MM.1S (cell line): ENCODE measurements at regions not wholly inside any gene's neighbourhood (a gene's known extent, or its start where the extent isn't known, plus 50 kb on each side); places are given as distances from the start of the nearest gene placed in this dataset.
"Not testable (repeated sequence)": the region's sequence is repeated elsewhere in the genome, so short reads cannot be mapped to it uniquely, and the experiment has no call there.

Experiments used
- EZH2 ChIP-seq: fragments of 300-600 bp; sonication (generic); optimal IDR thresholded peaks from 2 replicates; pipeline ENCODE3; 2017; ENCODE audit warnings: low read depth, mild to moderate bottlenecking, antibody characterized with exemption, low read length, mixed read lengths
- EZH2phosphoT487 ChIP-seq: fragments of 300-600 bp; sonication (generic); IDR thresholded peaks from 2 replicates; pipeline ENCODE4 v1.6.1; 2018; ENCODE audit warnings: antibody characterized with exemption, low read length
- TF ChIP-seq, protein P1 (sequence below): fragments of 300-600 bp; sonication (generic); IDR thresholded peaks from 2 replicates; pipeline ENCODE4 v1.5.1; 2016; ENCODE audit warnings: antibody characterized with exemption, low read length, mixed read lengths

DNA sequence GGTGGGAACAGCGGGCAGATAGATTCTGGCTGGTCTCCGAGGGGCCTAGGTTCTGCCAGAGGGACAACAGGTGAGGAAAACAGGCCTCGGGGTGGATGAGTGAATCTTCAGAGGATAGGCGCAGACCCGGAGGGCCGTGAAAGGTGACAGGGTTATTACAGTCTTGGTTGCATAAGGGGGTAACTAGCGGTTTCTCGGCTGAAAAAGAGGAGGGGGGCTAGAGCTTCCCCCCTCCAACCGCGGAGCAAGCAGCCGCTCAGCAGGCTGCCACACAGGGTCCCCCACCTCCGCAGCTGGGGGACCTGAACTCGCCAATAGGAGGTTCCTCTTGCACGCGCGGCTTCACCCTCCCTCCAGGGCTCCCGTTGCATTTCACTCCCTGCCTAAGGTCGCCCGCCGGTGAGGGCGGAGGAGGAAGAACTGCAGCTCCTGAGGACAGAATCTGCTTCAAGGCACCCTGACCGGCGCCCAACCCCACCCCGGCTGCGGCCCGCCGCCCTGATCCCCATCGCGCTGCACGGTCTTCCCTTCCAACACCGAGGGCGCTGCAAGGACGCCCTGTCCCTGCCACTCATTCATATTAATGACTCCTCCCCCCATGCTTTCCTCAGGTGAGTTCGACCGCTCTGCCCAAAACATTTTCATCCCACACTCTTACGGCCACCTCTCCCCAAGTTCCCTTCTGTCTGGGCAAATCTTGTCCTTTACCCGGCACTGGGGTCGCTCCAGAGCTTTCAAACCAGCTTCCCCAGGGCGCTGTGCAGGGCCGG, 174.3 kb downstream of the SPATA31A6 start:
- not testable (repeated sequence) for TF ChIP-seq EZH2, EZH2phosphoT487
- TF ChIP-seq, protein P1, sequence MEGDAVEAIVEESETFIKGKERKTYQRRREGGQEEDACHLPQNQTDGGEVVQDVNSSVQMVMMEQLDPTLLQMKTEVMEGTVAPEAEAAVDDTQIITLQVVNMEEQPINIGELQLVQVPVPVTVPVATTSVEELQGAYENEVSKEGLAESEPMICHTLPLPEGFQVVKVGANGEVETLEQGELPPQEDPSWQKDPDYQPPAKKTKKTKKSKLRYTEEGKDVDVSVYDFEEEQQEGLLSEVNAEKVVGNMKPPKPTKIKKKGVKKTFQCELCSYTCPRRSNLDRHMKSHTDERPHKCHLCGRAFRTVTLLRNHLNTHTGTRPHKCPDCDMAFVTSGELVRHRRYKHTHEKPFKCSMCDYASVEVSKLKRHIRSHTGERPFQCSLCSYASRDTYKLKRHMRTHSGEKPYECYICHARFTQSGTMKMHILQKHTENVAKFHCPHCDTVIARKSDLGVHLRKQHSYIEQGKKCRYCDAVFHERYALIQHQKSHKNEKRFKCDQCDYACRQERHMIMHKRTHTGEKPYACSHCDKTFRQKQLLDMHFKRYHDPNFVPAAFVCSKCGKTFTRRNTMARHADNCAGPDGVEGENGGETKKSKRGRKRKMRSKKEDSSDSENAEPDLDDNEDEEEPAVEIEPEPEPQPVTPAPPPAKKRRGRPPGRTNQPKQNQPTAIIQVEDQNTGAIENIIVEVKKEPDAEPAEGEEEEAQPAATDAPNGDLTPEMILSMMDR = not testable (repeated sequence)
